Endothelial cell (in vitro differentiated cells): ENCODE measurements at regions not wholly inside any gene's neighbourhood (a gene's known extent, or its start where the extent isn't known, plus 50 kb on each side); places are given as distances from the start of the nearest gene placed in this dataset.
"Not testable (repeated sequence)": the region's sequence is repeated elsewhere in the genome, so short reads cannot be mapped to it uniquely, and the experiment has no call there.

Source experiments
- DNase-seq: peaks from one replicate; pipeline ENCODE4 v3.0.0; 2021; ENCODE audit warnings: low spot score
- H3K27ac Mint-ChIP-seq: one replicate; pipeline ENCODE4 v1.8.0; 2021; ENCODE audit warnings: mixed read lengths, inconsistent platforms; ENCODE audit not compliant: unreplicated experiment
- H3K27me3 Mint-ChIP-seq: one replicate; pipeline ENCODE4 v1.8.0; 2021; ENCODE audit warnings: mild to moderate bottlenecking, moderate library complexity, mixed read lengths, inconsistent platforms; ENCODE audit not compliant: unreplicated experiment
- H3K36me3 Mint-ChIP-seq: one replicate; pipeline ENCODE4 v1.8.0; 2021; ENCODE audit warnings: mild to moderate bottlenecking, low read depth, mixed read lengths, inconsistent platforms; ENCODE audit not compliant: unreplicated experiment
- H3K4me1 Mint-ChIP-seq: one replicate; pipeline ENCODE4 v1.8.0; 2021; ENCODE audit warnings: mild to moderate bottlenecking, mixed read lengths, inconsistent platforms; ENCODE audit not compliant: unreplicated experiment
- H3K4me3 Mint-ChIP-seq: one replicate; pipeline ENCODE4 v1.8.0; 2021; ENCODE audit warnings: mild to moderate bottlenecking, mixed read lengths, inconsistent platforms; ENCODE audit not compliant: unreplicated experiment
- H3K9me3 Mint-ChIP-seq: one replicate; pipeline ENCODE4 v1.8.0; 2021; ENCODE audit warnings: mixed read lengths, inconsistent platforms; ENCODE audit not compliant: unreplicated experiment
- CTCF ChIP-seq: fragments of 200-600 bp; sonication (generic); IDR thresholded peaks from one replicate; pipeline ENCODE4 v1.5.0; 2021; ENCODE audit warnings: antibody characterized with exemption; ENCODE audit not compliant: unreplicated experiment

DNA sequence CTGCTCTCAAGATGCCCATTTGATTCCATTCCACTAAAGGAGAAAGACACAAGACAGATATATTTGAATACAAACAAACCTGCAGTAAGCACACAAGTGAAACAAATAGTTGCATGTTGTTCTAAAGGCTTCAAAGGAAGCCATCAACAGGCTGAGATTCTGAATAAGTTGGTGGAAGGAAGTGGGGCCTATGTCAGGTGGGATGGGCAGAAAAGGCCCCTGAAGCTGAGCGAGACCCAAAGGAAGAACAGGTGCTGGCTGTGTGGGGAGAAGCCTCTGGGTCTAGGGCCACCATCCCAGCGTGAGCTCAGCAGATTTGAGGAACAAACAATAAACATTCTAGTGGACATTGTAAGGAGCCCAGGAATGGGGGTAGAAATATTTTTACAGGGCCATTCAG is 82.4 kb upstream of the PLAC8 start:
- Mint-ChIP-seq H3K36me3 (no peaks in the 10 kb centered on the region), H3K4me3 (no peak overlapping the region), H3K27me3 (peaks cover 4% of the 10 kb centered on the region), H3K4me1 (peaks cover 3% of the 10 kb centered on the region), H3K9me3 (no peaks in the 10 kb centered on the region), H3K27ac (no peak overlapping the region)
- no peak for DNase-seq
- TF ChIP-seq CTCF: no peak

DNA sequence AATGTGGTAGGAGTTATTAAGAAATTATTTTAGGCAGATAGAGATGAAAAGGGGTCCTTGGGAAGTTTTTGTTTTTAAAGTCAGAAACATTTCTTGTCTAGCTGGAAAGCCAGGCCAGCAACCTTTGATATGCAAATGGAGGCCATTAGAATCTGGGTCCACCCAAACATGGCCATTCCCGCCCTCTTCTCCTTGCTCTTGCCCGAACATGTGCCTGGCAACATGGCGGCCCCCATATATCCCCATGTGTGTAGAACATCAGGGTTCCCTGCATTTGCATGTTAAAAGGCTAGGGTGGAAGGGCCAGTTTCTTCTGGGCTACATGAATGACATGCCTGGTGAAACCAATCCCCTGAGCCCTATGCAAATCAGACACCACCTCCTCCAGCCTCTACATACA is 80.7 kb upstream of the PLAC8 start:
- Mint-ChIP-seq H3K4me3 (no peak overlapping the region), H3K4me1 (peaks cover 3% of the 10 kb centered on the region), H3K27me3 (peaks cover 4% of the 10 kb centered on the region), H3K27ac (no peak overlapping the region), H3K9me3 (no peaks in the 10 kb centered on the region), H3K36me3 (no peaks in the 10 kb centered on the region)
- DNase-seq: no peak
- TF ChIP-seq CTCF: no peak

GRCh38 chr4:83194588-83194987 is 80.1 kb upstream of the PLAC8 start:
- not testable (repeated sequence) for H3K27ac Mint-ChIP-seq, DNase-seq, H3K4me1 Mint-ChIP-seq, H3K4me3 Mint-ChIP-seq, H3K36me3 Mint-ChIP-seq, H3K27me3 Mint-ChIP-seq, H3K9me3 Mint-ChIP-seq

- no peak for DNase-seq
- no peaks in the 10 kb centered on the region for H3K9me3 Mint-ChIP-seq
- no peak overlapping the region for H3K27ac Mint-ChIP-seq
- H3K4me3 Mint-ChIP-seq: no peak overlapping the region
- H3K4me1 Mint-ChIP-seq: peaks cover 3% of the 10 kb centered on the region
- peaks cover 4% of the 10 kb centered on the region for H3K27me3 Mint-ChIP-seq
- no peaks in the 10 kb centered on the region for H3K36me3 Mint-ChIP-seq
- no peak for TF ChIP-seq CTCF
Measured at GRCh38 chr4:83192634-83193033, 78.1 kb upstream of the PLAC8 start.

- no peaks in the 10 kb centered on the region for H3K9me3 Mint-ChIP-seq
- H3K27me3 Mint-ChIP-seq: no peaks in the 10 kb centered on the region
- DNase-seq: no peak
- H3K36me3 Mint-ChIP-seq: no peaks in the 10 kb centered on the region
- no peaks in the 10 kb centered on the region for H3K4me1 Mint-ChIP-seq
- H3K27ac Mint-ChIP-seq: no peak overlapping the region
- no peak overlapping the region for H3K4me3 Mint-ChIP-seq
- TF ChIP-seq CTCF: no peak
Measured at GRCh38 chr4:83191026-83191425, 76.5 kb upstream of the PLAC8 start.

DNA sequence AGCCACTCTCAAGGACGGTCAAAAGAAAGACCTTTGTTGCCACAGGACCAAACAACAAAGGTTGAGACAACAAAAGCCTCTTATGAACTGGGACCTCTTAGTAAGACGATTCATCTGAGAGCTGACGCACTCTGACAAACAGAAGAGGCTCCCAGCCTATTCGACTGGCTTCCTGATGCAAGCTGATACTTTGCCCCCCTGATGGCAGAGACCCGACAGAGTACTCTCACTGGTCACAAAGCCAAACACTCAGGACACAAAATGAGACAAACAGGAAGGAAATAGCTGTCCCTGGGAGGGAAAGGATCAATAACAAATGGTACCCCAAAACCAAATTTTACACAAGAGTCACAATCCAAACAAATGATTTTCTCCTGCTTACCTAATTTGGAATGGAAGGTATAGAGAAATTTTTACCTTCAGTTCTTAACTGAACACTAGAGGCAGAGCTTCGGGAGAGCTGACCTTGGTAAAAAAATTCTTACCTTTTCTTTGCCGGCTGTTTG is 75.2 kb upstream of the PLAC8 start:
- no peak for TF ChIP-seq CTCF
- no peak for DNase-seq
- Mint-ChIP-seq H3K9me3 (no peaks in the 10 kb centered on the region), H3K4me1 (no peaks in the 10 kb centered on the region), H3K36me3 (no peaks in the 10 kb centered on the region), H3K4me3 (no peak overlapping the region), H3K27me3 (no peaks in the 10 kb centered on the region), H3K27ac (no peak overlapping the region)
